Endothelial cell of umbilical vein (primary cell): ENCODE measurements at regions not wholly inside any gene's neighbourhood (a gene's known extent, or its start where the extent isn't known, plus 50 kb on each side); places are given as distances from the start of the nearest gene placed in this dataset.

Source experiments
- EZH2 ChIP-seq: IDR thresholded peaks from 2 replicates; pipeline ENCODE4 v1.6.1; 2012; ENCODE audit warnings: borderline replicate concordance, low read depth, mild to moderate bottlenecking, moderate library complexity, low read length, inconsistent platforms; ENCODE audit not compliant: severe bottlenecking
- JUN ChIP-seq: IDR thresholded peaks from 2 replicates; pipeline ENCODE4 v1.6.1; 2011; ENCODE audit warnings: borderline replicate concordance, low read depth; ENCODE audit not compliant: insufficient read length, insufficient read depth
- POLR2A ChIP-seq: IDR thresholded peaks from 2 replicates; pipeline ENCODE4 v1.6.1; 2012; ENCODE audit warnings: low read depth, mild to moderate bottlenecking, control low read depth, low read length
- TF ChIP-seq, protein P1 (sequence below), 2 donors: IDR thresholded peaks; 1 replicate in 1 of 2; 2 replicates in 1 of 2; pipeline ENCODE4 v1.5.1; 2011; ENCODE audit warnings: low read length in 2 of 2, mild to moderate bottlenecking in 2 of 2, moderate library complexity in 2 of 2, control low read depth in 1 of 2, inconsistent platforms in 1 of 2, low read depth in 1 of 2; ENCODE audit not compliant: insufficient read depth in 1 of 2; ENCODE audit errors: extremely low read depth in 1 of 2

DNA sequence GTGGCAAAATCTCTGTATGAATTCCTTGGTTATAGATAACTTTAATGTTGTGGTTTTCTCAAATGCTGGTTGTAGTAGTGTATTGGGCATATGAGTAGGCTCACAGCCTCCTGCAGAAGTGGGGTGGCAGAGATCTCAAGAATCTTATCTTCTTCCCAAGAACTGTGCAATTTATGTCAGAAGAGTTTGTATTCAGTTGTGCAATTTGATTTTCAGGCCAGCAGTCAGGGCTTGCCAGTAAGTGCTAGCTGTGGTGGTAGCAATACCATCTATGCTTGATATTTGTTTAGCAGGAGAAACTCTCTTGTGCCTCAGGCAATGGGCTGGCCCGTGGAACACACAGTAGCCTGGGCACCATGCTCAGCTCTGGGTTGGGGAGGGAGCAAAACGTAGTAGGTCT, 58.4 kb upstream of the GOLIM4 start:
- TF ChIP-seq, protein P1, sequence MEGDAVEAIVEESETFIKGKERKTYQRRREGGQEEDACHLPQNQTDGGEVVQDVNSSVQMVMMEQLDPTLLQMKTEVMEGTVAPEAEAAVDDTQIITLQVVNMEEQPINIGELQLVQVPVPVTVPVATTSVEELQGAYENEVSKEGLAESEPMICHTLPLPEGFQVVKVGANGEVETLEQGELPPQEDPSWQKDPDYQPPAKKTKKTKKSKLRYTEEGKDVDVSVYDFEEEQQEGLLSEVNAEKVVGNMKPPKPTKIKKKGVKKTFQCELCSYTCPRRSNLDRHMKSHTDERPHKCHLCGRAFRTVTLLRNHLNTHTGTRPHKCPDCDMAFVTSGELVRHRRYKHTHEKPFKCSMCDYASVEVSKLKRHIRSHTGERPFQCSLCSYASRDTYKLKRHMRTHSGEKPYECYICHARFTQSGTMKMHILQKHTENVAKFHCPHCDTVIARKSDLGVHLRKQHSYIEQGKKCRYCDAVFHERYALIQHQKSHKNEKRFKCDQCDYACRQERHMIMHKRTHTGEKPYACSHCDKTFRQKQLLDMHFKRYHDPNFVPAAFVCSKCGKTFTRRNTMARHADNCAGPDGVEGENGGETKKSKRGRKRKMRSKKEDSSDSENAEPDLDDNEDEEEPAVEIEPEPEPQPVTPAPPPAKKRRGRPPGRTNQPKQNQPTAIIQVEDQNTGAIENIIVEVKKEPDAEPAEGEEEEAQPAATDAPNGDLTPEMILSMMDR (IDR thresholded peaks at IDR 0.05; ENCODE audit: extremely low read depth in 1 of 2, insufficient read depth in 1 of 2, low read depth in 1 of 2, low read length in 2 of 2), result no peak
- TF ChIP-seq EZH2 (no peak), POLR2A (no peak), JUN (no peak)
